H1 (cell line): ENCODE measurements at regions not wholly inside any gene's neighbourhood (a gene's known extent, or its start where the extent isn't known, plus 50 kb on each side); places are given as distances from the start of the nearest gene placed in this dataset.

Source experiments
- CTCF ChIA-PET: fragments of 300-600 bp; sonication (Branson Sonifier 250); formaldehyde crosslinking; loops from one replicate; lab custom pipeline; 2021; ENCODE audit not compliant: partially characterized antibody; lab: Charles Lee
- POLR2A ChIA-PET: fragments of 300-600 bp; sonication (Branson Sonifier 250); formaldehyde crosslinking; loops from one replicate; lab custom pipeline; 2021; ENCODE audit warnings: inconsistent platforms; ENCODE audit not compliant: partially characterized antibody; lab: Charles Lee
- DNase-seq, 2 experiments: peaks; one replicate each; pipeline versions ENCODE4 v3.0.0 to v3.0.0-alpha.2; 2010 to 2022; ENCODE audit warnings: low spot score in 2 of 2, low read depth in 1 of 2, mixed read lengths in 1 of 2
- FAIRE-seq: peaks from 2 replicates; lab custom pipeline; 2011; peaks lifted over from hg19 to GRCh38; lab: Jason Lieb, UNC
- H2AFZ ChIP-seq: 2 replicates; pipeline ENCODE4 v1.8.1; 2012; ENCODE audit warnings: low read length, inconsistent platforms
- H2AK5ac ChIP-seq: 2 replicates; pipeline ENCODE4 v1.6.1; 2013; ENCODE audit warnings: low read depth, low read length
- H2BK120ac ChIP-seq: replicated peaks from 2 replicates; pipeline ENCODE3; 2013; ENCODE audit warnings: low read depth, low read length, inconsistent platforms
- H2BK12ac ChIP-seq: 2 replicates; pipeline ENCODE4 v1.6.1; 2013; ENCODE audit warnings: low read depth, low read length
- H2BK15ac ChIP-seq: 2 replicates; pipeline ENCODE4 v1.6.1; 2013; ENCODE audit warnings: low read length
- H2BK20ac ChIP-seq: 2 replicates; pipeline ENCODE4 v1.6.1; 2013; ENCODE audit warnings: low read length
- H2BK5ac ChIP-seq: 2 replicates; pipeline ENCODE4 v1.6.1; 2013; ENCODE audit warnings: low read depth, low read length
- H3K14ac ChIP-seq: 2 replicates; pipeline ENCODE4 v1.6.1; 2013; ENCODE audit warnings: inconsistent platforms; ENCODE audit not compliant: insufficient read length
- H3K18ac ChIP-seq: 2 replicates; pipeline ENCODE4 v1.6.1; 2013; ENCODE audit warnings: low read length; ENCODE audit errors: extremely low read depth
- H3K23ac ChIP-seq: 2 replicates; pipeline ENCODE4 v1.6.1; 2013; ENCODE audit warnings: inconsistent platforms; ENCODE audit not compliant: insufficient read length
- H3K23me2 ChIP-seq: 2 replicates; pipeline ENCODE4 v1.6.1; 2013; ENCODE audit warnings: low read depth, low read length
- H3K27ac ChIP-seq: 2 replicates; pipeline ENCODE4 v1.6.1; 2011; ENCODE audit warnings: low read depth, low read length, inconsistent platforms
- H3K27me3 ChIP-seq, 4 experiments: replicated peaks in 1 of 4; 1 replicate in 1 of 4; 2 replicates in 3 of 4; pipeline versions ENCODE4 v1.6.1 to v1.8.1; 2011 to 2013; ENCODE audit warnings: low read length in 3 of 4, mild to moderate bottlenecking in 3 of 4, inconsistent platforms in 2 of 4, mixed read lengths in 2 of 4, moderate library complexity in 1 of 4; ENCODE audit not compliant: control insufficient read depth in 3 of 4, insufficient read depth in 3 of 4; ENCODE audit errors: extremely low read depth in 1 of 4
- H3K36me3 ChIP-seq, 4 experiments: 2 replicates each; pipeline versions ENCODE4 v1.6.1 to v1.8.1; 2011 to 2013; ENCODE audit warnings: mild to moderate bottlenecking in 4 of 4, low read length in 3 of 4, moderate library complexity in 2 of 4, control low read depth in 1 of 4, inconsistent platforms in 1 of 4; ENCODE audit not compliant: insufficient read depth in 4 of 4, control insufficient read depth in 2 of 4
- H3K4ac ChIP-seq: replicated peaks from 2 replicates; pipeline ENCODE3; 2013; ENCODE audit warnings: low read length, low read depth, mixed read lengths, inconsistent platforms; ENCODE audit not compliant: insufficient read length
- H3K4me1 ChIP-seq, 4 experiments: replicated peaks in 1 of 4; 1 replicate in 1 of 4; 2 replicates in 3 of 4; pipeline versions ENCODE4 v1.6.1 to v1.8.1; 2011 to 2013; ENCODE audit warnings: low read length in 3 of 4, inconsistent platforms in 2 of 4, mixed read lengths in 1 of 4; ENCODE audit not compliant: insufficient read depth in 4 of 4, control insufficient read depth in 3 of 4
- H3K4me2 ChIP-seq, 2 experiments: 2 replicates each; pipeline versions ENCODE4 v1.6.1 to v1.8.1; 2011 to 2013; ENCODE audit warnings: low read depth in 2 of 2, low read length in 2 of 2, control low read depth in 1 of 2, inconsistent platforms in 1 of 2, mild to moderate bottlenecking in 1 of 2; ENCODE audit not compliant: insufficient read depth in 1 of 2
- H3K4me3 ChIP-seq, 4 experiments: fragments of 200-600, 300-600 bp in 1 of 4; sonication (generic), shearing (Covaris generic), sonication (Bioruptor Twin) in 1 of 4; 2 replicates each; pipeline versions ENCODE4 v1.5.1 to v1.8.1; 2011 to 2016; ENCODE audit warnings: low read length in 4 of 4, low read depth in 3 of 4, control low read depth in 2 of 4, inconsistent platforms in 2 of 4, mild to moderate bottlenecking in 2 of 4, mixed read lengths in 1 of 4, moderate library complexity in 1 of 4; ENCODE audit not compliant: insufficient read depth in 2 of 4; ENCODE audit errors: extremely low read depth in 1 of 4
- H3K56ac ChIP-seq: replicated peaks from 2 replicates; pipeline ENCODE3; 2013; ENCODE audit warnings: low read depth, mild to moderate bottlenecking, mixed read lengths, low read length, inconsistent platforms; ENCODE audit not compliant: insufficient read length
- H3K79me1 ChIP-seq: 2 replicates; pipeline ENCODE4 v1.6.1; 2013; ENCODE audit warnings: low read depth, low read length, control low read depth
- H3K79me2 ChIP-seq, 2 experiments: 2 replicates each; pipeline versions ENCODE4 v1.6.1 to v1.8.1; 2012 to 2013; ENCODE audit warnings: low read length in 2 of 2, mild to moderate bottlenecking in 2 of 2, inconsistent platforms in 1 of 2; ENCODE audit not compliant: insufficient read depth in 2 of 2, control insufficient read depth in 1 of 2
- H3K9ac ChIP-seq, 4 experiments: replicated peaks in 1 of 4; 1 replicate in 1 of 4; 2 replicates in 3 of 4; pipeline versions ENCODE4 v1.6.1 to v1.8.1; 2011 to 2013; ENCODE audit warnings: low read depth in 3 of 4, low read length in 3 of 4, control low read depth in 2 of 4, mild to moderate bottlenecking in 2 of 4, moderate library complexity in 2 of 4, inconsistent platforms in 1 of 4; ENCODE audit errors: extremely low read depth in 1 of 4
- H3K9me3 ChIP-seq, 2 experiments: 2 replicates each; pipeline versions ENCODE4 v1.6.1 to v1.8.1; 2012 to 2013; ENCODE audit warnings: mild to moderate bottlenecking in 2 of 2, moderate library complexity in 2 of 2, control low read depth in 1 of 2, inconsistent platforms in 1 of 2, low read depth in 1 of 2, low read length in 1 of 2, mixed read lengths in 1 of 2; ENCODE audit not compliant: insufficient read depth in 2 of 2
- H4K20me1 ChIP-seq, 2 experiments: replicated peaks in 1 of 2; 2 replicates each; pipeline versions ENCODE3 to v1.8.1; 2011 to 2013; ENCODE audit warnings: inconsistent platforms in 2 of 2, low read length in 2 of 2, mild to moderate bottlenecking in 1 of 2; ENCODE audit not compliant: insufficient read depth in 2 of 2, control insufficient read depth in 1 of 2
- H4K5ac ChIP-seq: 2 replicates; pipeline ENCODE4 v1.6.1; 2013; ENCODE audit warnings: low read length, low read depth, mixed read lengths, inconsistent platforms; ENCODE audit not compliant: insufficient read length
- H4K8ac ChIP-seq: 2 replicates; pipeline ENCODE4 v1.8.0; 2013; ENCODE audit warnings: mild to moderate bottlenecking, moderate library complexity, low read length, inconsistent platforms; ENCODE audit not compliant: insufficient read depth; ENCODE audit errors: extremely low read depth
- H4K91ac ChIP-seq: replicated peaks from 2 replicates; pipeline ENCODE3; 2013; ENCODE audit warnings: low read length, mixed read lengths, inconsistent platforms; ENCODE audit not compliant: insufficient read length
- CTBP2 ChIP-seq: IDR thresholded peaks from 2 replicates; pipeline ENCODE4 v1.7.0; 2011; ENCODE audit warnings: borderline replicate concordance, mild to moderate bottlenecking, moderate library complexity, mixed read lengths, low read length; ENCODE audit not compliant: insufficient read depth, insufficient read length
- CTCF ChIP-seq, 3 experiments: IDR thresholded peaks; 1 replicate in 2 of 3; 2 replicates in 1 of 3; pipeline versions ENCODE4 v1.5.1 to v1.6.1; 2011; ENCODE audit warnings: low read length in 3 of 3, mild to moderate bottlenecking in 3 of 3, inconsistent platforms in 2 of 3, low read depth in 1 of 3, moderate library complexity in 1 of 3; ENCODE audit not compliant: insufficient read depth in 1 of 3; ENCODE audit errors: control extremely low read depth in 1 of 3
- E2F6 ChIP-seq: IDR thresholded peaks from 2 replicates; pipeline ENCODE4 v1.6.1; 2012; ENCODE audit warnings: inconsistent platforms
- RAD21 ChIP-seq, 2 experiments: IDR thresholded peaks in 1 of 2; conservative IDR thresholded peaks in 1 of 2; 2 replicates each; pipeline ENCODE4 v1.6.1; 2011; ENCODE audit warnings: low read depth in 2 of 2, low read length in 2 of 2, improper control_type of control experiment in 1 of 2, inconsistent platforms in 1 of 2, mild to moderate bottlenecking in 1 of 2, moderate library complexity in 1 of 2
- WGBS, 2 experiments: shearing (Covaris generic) in 1 of 2; methylation state at CpG; one replicate each; pipeline versions ENCODE4 v1.1.6 to v1.1.7; 2013 to 2015; ENCODE audit warnings: low lambda C conversion rate in 2 of 2, mixed read lengths in 2 of 2, inconsistent platforms in 1 of 2, low coverage in 1 of 2, missing lambda C conversion rate in 1 of 2; ENCODE audit not compliant: insufficient replicate concordance in 2 of 2, insufficient coverage in 1 of 2, insufficient read length in 1 of 2; ENCODE audit errors: extremely low coverage in 1 of 2, missing lambda C conversion rate in 1 of 2; 5-methylcytosine and 5-hydroxymethylcytosine counted together

- Histone ChIP-seq H2BK15ac (no peak overlapping the region), H3K56ac (no peak overlapping the region), H2AFZ (no peak overlapping the region), H2AK5ac (no peak overlapping the region), H3K27ac (no peak overlapping the region), H3K27me3 (no peaks in the 10 kb centered on the region), H3K79me2 (no peaks in the 10 kb centered on the region), H2BK5ac (no peak overlapping the region), H4K8ac (no peak overlapping the region), H3K4me2 (no peak overlapping the region), H3K9me3 (no peaks in the 10 kb centered on the region), H4K91ac (no peak overlapping the region), H4K5ac (no peak overlapping the region)
- CTCF ChIA-PET = interaction anchor here (0.8 to 1.5 kb wide), 7 partner anchors 9 to 147 kb away, joined by 3 read pairs; no protein-coding TSS in a partner anchor
- FAIRE-seq = no peak
- POLR2A ChIA-PET = no interaction called here
- TF ChIP-seq E2F6 (peak; percentile 42; the same call in 1 of the 2 replicates), CTBP2 (no peak), CTCF (IDR thresholded peaks at IDR 0.05; ENCODE audit: control extremely low read depth in 1 of 3, insufficient read depth in 1 of 3, low read depth in 1 of 3, low read length in 3 of 3) (peak in 2 of 3 experiments; percentile 19 to 36; a peak in 2 of 4 replicates), RAD21 (IDR thresholded peaks at IDR 0.05 in 1 of 2, conservative IDR thresholded peaks at IDR 0.05 in 1 of 2; ENCODE audit: low read depth in 2 of 2, low read length in 2 of 2) (peak; percentile 43 to 64)
- TF ChIP-seq, all 59 proteins: peak for 3
- Histone ChIP-seq H2BK120ac (no peak overlapping the region), H3K14ac (no peak overlapping the region), H3K4me3 (no peak overlapping the region), H3K18ac (no peak overlapping the region), H3K79me1 (no peaks in the 10 kb centered on the region), H4K20me1 (no peaks in the 10 kb centered on the region), H3K23me2 (no peaks in the 10 kb centered on the region), H3K4ac (no peak overlapping the region), H2BK20ac (no peak overlapping the region), H3K9ac (no peak overlapping the region), H3K36me3 (no peaks in the 10 kb centered on the region), H3K4me1 (no peaks in the 10 kb centered on the region), H3K23ac (no peak overlapping the region), H2BK12ac (no peak overlapping the region)
- no peak for DNase-seq
- WGBS, 2 experiments = 77% methylated on average over 6 of the region's 6 CpGs; no CpG with 5 or more reads in 1 of the 2 experiments
These were observed 118.1 kb upstream of the SEM1 start for GRCh38 chr7:96827701-96828100.
